Vagina (tissue), 2 donors: ENCODE measurements at regions not wholly inside any gene's neighbourhood (a gene's known extent, or its start where the extent isn't known, plus 50 kb on each side); places are given as distances from the start of the nearest gene placed in this dataset.

ENCODE experiments used
- CTCF ChIP-seq, 3 experiments: fragments of 450-650 bp in 2 of 3; fragments of 200-600 bp in 1 of 3; sonication (generic) in 1 of 3; IDR thresholded peaks; one replicate each; pipeline ENCODE4 v1.5.1; 2017 to 2019; ENCODE audit warnings: antibody characterized with exemption in 3 of 3, mild to moderate bottlenecking in 2 of 3, moderate library complexity in 2 of 3
- POLR2A ChIP-seq, 2 donors: fragments of 450-650 bp; IDR thresholded peaks; one replicate each; pipeline ENCODE4 v1.6.1; 2017; ENCODE audit warnings: antibody characterized with exemption in 2 of 2, mild to moderate bottlenecking in 2 of 2, moderate library complexity in 2 of 2

DNA sequence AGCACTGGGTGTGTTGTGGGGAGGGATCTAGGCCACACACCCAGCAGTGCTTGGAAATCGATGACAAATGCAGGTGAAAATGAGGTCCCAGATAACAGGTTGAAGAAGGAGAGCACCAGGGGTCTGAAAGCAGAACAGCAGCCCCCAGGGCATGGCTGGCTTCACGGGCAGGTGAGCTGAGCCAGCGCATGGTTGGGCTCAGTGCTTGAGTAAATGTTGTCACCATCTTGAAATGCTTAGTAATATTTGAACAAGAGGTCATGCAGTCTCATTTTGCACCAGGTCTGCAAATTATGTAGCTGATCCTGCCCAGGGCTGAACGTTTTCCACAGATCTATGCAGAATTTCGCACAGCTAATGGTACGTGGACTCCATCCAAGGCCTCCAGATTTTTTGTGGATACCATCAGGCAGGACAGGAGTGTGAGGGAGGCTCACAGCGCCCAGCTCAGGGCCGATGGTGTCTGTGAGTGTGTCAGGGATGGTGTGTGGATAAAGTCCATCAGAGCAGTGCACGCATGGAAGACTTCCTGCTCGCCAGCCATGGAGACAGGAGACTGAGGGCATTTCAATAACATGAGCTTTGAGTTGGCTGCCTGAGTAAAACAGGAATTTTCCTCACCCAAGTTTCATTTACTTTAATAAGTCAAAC lies 53.1 kb upstream of the SNX9 start:
- TF ChIP-seq CTCF (IDR thresholded peaks at IDR 0.05) (no peak), POLR2A (IDR thresholded peaks at IDR 0.05) (no peak)
